ENCODE measurements at regions not wholly inside any gene's neighbourhood (a gene's known extent, or its start where the extent isn't known, plus 50 kb on each side); places are given as distances from the start of the nearest gene placed in this dataset.

GRCh38 chr16:73545290-73545689 is 497.4 kb upstream of the ZFHX3 start:
- no peak for DNase-seq

- no peak for DNase-seq
Observed at GRCh38 chr16:73544826-73545225, 496.9 kb upstream of the ZFHX3 start.

GRCh38 chr16:73543970-73544599 is 496.2 kb upstream of the ZFHX3 start:
- DNase-seq: peak in 1 of 58 donors; percentile 9

- no peak for DNase-seq
Observed at GRCh38 chr16:73543331-73543969, 495.5 kb upstream of the ZFHX3 start.

- DNase-seq: no peak
Observed at GRCh38 chr16:73542885-73543284, 495.0 kb upstream of the ZFHX3 start.

GRCh38 chr16:73537921-73538320 is 490.0 kb upstream of the ZFHX3 start:
- DNase-seq: no peak

- no peak for DNase-seq
Observed at GRCh38 chr16:73536931-73537330, 489.0 kb upstream of the ZFHX3 start.

- DNase-seq: no peak
Observed at GRCh38 chr16:73531021-73531420, 483.1 kb upstream of the ZFHX3 start.

- DNase-seq: no peak
Observed at GRCh38 chr16:73530529-73530928, 482.6 kb upstream of the ZFHX3 start.

GRCh38 chr16:73529303-73530012 is 481.5 kb upstream of the ZFHX3 start:
- no peak for DNase-seq

GRCh38 chr16:73527187-73527586 is 479.3 kb upstream of the ZFHX3 start:
- DNase-seq: no peak

GRCh38 chr16:73526011-73526804 is 478.3 kb upstream of the ZFHX3 start:
- no peak for DNase-seq

GRCh38 chr16:73523209-73523608 is 475.3 kb upstream of the ZFHX3 start:
- no peak for DNase-seq

GRCh38 chr16:73521499-73521898 is 473.6 kb upstream of the ZFHX3 start:
- DNase-seq: no peak

GRCh38 chr16:73515616-73516015 is 467.7 kb upstream of the ZFHX3 start:
- no peak for DNase-seq

GRCh38 chr16:73510852-73511251 is 462.9 kb upstream of the ZFHX3 start:
- no peak for DNase-seq

GRCh38 chr16:73506568-73507056 is 458.7 kb upstream of the ZFHX3 start:
- DNase-seq: no peak

GRCh38 chr16:73505577-73505976 is 457.6 kb upstream of the ZFHX3 start:
- DNase-seq: no peak

GRCh38 chr16:73504591-73505575 is 457.0 kb upstream of the ZFHX3 start:
- DNase-seq: peak in 1 of 58 donors; percentile 7

- DNase-seq: no peak
Observed at GRCh38 chr16:73503093-73503492, 455.2 kb upstream of the ZFHX3 start.
